ENCODE measurements at regions not wholly inside any gene's neighbourhood (a gene's known extent, or its start where the extent isn't known, plus 50 kb on each side); places are given as distances from the start of the nearest gene placed in this dataset.

GRCh38 chr1:48051466-48052126 lies 54.4 kb upstream of the TRABD2B start (continued):
- no peak for TF ChIP-seq SCRT1 (tag by site-specific recombination; IDR thresholded peaks at IDR 0.05; ENCODE audit: borderline replicate concordance)
- TF ChIP-seq OSR2 (tag by site-specific recombination; IDR thresholded peaks at IDR 0.05): peak; percentile 16; the same call in 1 of the 2 replicates
- TF ChIP-seq ZNF350 (tag by site-specific recombination; IDR thresholded peaks at IDR 0.05): no peak

GRCh38 chr1:48049823-48050535 lies 52.8 kb upstream of the TRABD2B start:
- Histone ChIP-seq H3K36me3 (ENCODE audit: control insufficient read depth in 2 of 2, insufficient read depth in 1 of 2, low read length in 2 of 2) (no peaks in the 10 kb centered on the region), H3K4me3 (ENCODE audit: low read depth, low read length) (no peak overlapping the region), H3K9me3 (ENCODE audit: control insufficient read depth, insufficient read depth, low read depth, low read length) (no peaks in the 10 kb centered on the region), H3K4me1 (ENCODE audit: control insufficient read depth, insufficient read depth, low read length) (peaks cover 10% of the 10 kb centered on the region), H3K27ac (ENCODE audit: extremely low read depth, low read depth, low read length) (no peak overlapping the region)
- ChIA-PET CTCF (interaction anchor here (0.6 to 7.5 kb wide), 6 partner anchors 12 to 312 kb away, joined by 3 to 73 read pairs (median 4); partner anchors contain the start of gene TRABD2B), POLR2A (interaction anchor here (0.6 to 1.2 kb wide), 4 partner anchors 11 to 46 kb away, joined by 3 to 4 read pairs (median 3); no protein-coding TSS in a partner anchor)
- no peak for TF ChIP-seq YY1 (tag by site-specific recombination; IDR thresholded peaks at IDR 0.05)
- TF ChIP-seq ZNF600 (tag by site-specific recombination; IDR thresholded peaks at IDR 0.05): peak; percentile 88
- no peak for TF ChIP-seq KLF16 (tag by site-specific recombination; IDR thresholded peaks at IDR 0.05)
- TF ChIP-seq ZNF394 (tag by site-specific recombination; IDR thresholded peaks at IDR 0.05; ENCODE audit: borderline replicate concordance): no peak
- TF ChIP-seq ZNF580 (tag by site-specific recombination; IDR thresholded peaks at IDR 0.05): no peak
- 0 out of 2 replicates have a peak, but pooled peaks have one; percentile 23 for TF ChIP-seq WT1 (tag by site-specific recombination; IDR thresholded peaks at IDR 0.05)
- TF ChIP-seq ZNF311 (tag by site-specific recombination; IDR thresholded peaks at IDR 0.05; ENCODE audit: borderline replicate concordance): no peak
- TF ChIP-seq ZNF560 (tag by site-specific recombination; IDR thresholded peaks at IDR 0.05; ENCODE audit: borderline replicate concordance): no peak
- 0 out of 2 replicates have a peak, but pooled peaks have one; percentile 15 for TF ChIP-seq SP7 (tag by site-specific recombination; IDR thresholded peaks at IDR 0.05)
- TF ChIP-seq PRDM10 (tag by site-specific recombination; IDR thresholded peaks at IDR 0.05): peak; percentile 35
- peak; percentile 91 for TF ChIP-seq GLIS1 (tag by site-specific recombination; IDR thresholded peaks at IDR 0.05)

- TF ChIP-seq EGR2 (tag by site-specific recombination; IDR thresholded peaks at IDR 0.05; ENCODE audit: low read depth) (0 out of 2 replicates have a peak, but pooled peaks have one; percentile 5), ZBTB21 (tag by site-specific recombination; IDR thresholded peaks at IDR 0.05) (no peak), ZFHX2 (tag by site-specific recombination; conservative IDR thresholded peaks at IDR 0.05) (0 out of 2 replicates have a peak, but pooled peaks have one; percentile 25)
- POLR2A ChIA-PET: no interaction called here
- H3K9me3 ChIP-seq (ENCODE audit: control insufficient read depth, insufficient read depth, low read depth, low read length): no peaks in the 10 kb centered on the region
- no peaks in the 10 kb centered on the region for H3K36me3 ChIP-seq (ENCODE audit: control insufficient read depth in 2 of 2, insufficient read depth in 1 of 2, low read length in 2 of 2)
- no peak overlapping the region for H3K27ac ChIP-seq (ENCODE audit: extremely low read depth, low read depth, low read length)
- H3K4me1 ChIP-seq (ENCODE audit: control insufficient read depth, insufficient read depth, low read length): peaks cover 10% of the 10 kb centered on the region
- no peak overlapping the region for H3K4me3 ChIP-seq (ENCODE audit: low read depth, low read length)
- CTCF ChIA-PET: interaction anchor here (1.1 to 7.5 kb wide), 4 partner anchors 9 to 80 kb away, joined by 3 to 73 read pairs (median 14); partner anchors contain the start of gene TRABD2B
Measured at GRCh38 chr1:48048980-48049379, 51.8 kb upstream of the TRABD2B start.

Data from HEK293 (cell line).